Liver (tissue), 8 donors: ENCODE measurements at regions not wholly inside any gene's neighbourhood (a gene's known extent, or its start where the extent isn't known, plus 50 kb on each side); places are given as distances from the start of the nearest gene placed in this dataset.

Experiments used
- DNase-seq: peaks from one replicate; pipeline ENCODE4 v3.0.0-alpha.2; 2017; ENCODE audit warnings: low spot score
- H3K27ac ChIP-seq, 2 donors: one replicate each; pipeline ENCODE4 v1.7.0; 2013; ENCODE audit warnings: inconsistent platforms in 2 of 2, low read length in 2 of 2, control low read depth in 1 of 2, low read depth in 1 of 2, mild to moderate bottlenecking in 1 of 2
- H3K27me3 ChIP-seq, 4 donors: one replicate each; pipeline versions ENCODE4 v1.6.1 to v1.7.0; 2013; ENCODE audit warnings: low read length in 3 of 4, inconsistent platforms in 1 of 4, mild to moderate bottlenecking in 1 of 4, moderate library complexity in 1 of 4; ENCODE audit not compliant: control insufficient read depth in 4 of 4, insufficient read depth in 4 of 4
- H3K36me3 ChIP-seq, 4 donors: one replicate each; pipeline versions ENCODE4 v1.6.1 to v1.7.0; 2013; ENCODE audit warnings: low read length in 3 of 4, mild to moderate bottlenecking in 3 of 4, low read depth in 1 of 4, moderate library complexity in 1 of 4; ENCODE audit not compliant: control insufficient read depth in 4 of 4, insufficient read depth in 3 of 4
- H3K4me1 ChIP-seq, 4 donors: one replicate each; pipeline versions ENCODE4 v1.6.1 to v1.7.0; 2013; ENCODE audit warnings: low read length in 3 of 4, mild to moderate bottlenecking in 3 of 4, moderate library complexity in 1 of 4; ENCODE audit not compliant: control insufficient read depth in 4 of 4, insufficient read depth in 4 of 4
- H3K4me3 ChIP-seq, 3 donors: one replicate each; pipeline versions ENCODE4 v1.6.1 to v1.7.0; 2013; ENCODE audit warnings: low read length in 3 of 3, control low read depth in 1 of 3, low read depth in 1 of 3, mild to moderate bottlenecking in 1 of 3
- H3K9ac ChIP-seq, 2 donors: one replicate each; pipeline ENCODE4 v1.7.0; 2013; ENCODE audit warnings: low read length in 2 of 2, mild to moderate bottlenecking in 2 of 2, moderate library complexity in 2 of 2, control low read depth in 1 of 2, low read depth in 1 of 2
- H3K9me3 ChIP-seq, 4 donors: one replicate each; pipeline versions ENCODE4 v1.6.1 to v1.7.0; 2013; ENCODE audit warnings: low read length in 3 of 4; ENCODE audit not compliant: control insufficient read depth in 4 of 4
- ATF3 ChIP-seq: IDR thresholded peaks from 2 replicates; pipeline ENCODE4 v1.6.1; 2016; ENCODE audit warnings: antibody characterized with exemption
- CTCF ChIP-seq: fragments of 150-350 bp; IDR thresholded peaks from 2 replicates; pipeline ENCODE4 v1.5.1; 2017; ENCODE audit warnings: improper control_type of control experiment, low read depth, low read length; ENCODE audit not compliant: missing input control
- EGR1 ChIP-seq, 2 donors: IDR thresholded peaks; 2 replicates each; pipeline ENCODE4 v1.6.1; 2016 to 2018; ENCODE audit warnings: antibody characterized with exemption in 2 of 2, low read depth in 2 of 2
- FOXA1 ChIP-seq: IDR thresholded peaks from 2 replicates; pipeline ENCODE4 v1.6.1; 2016; ENCODE audit warnings: antibody characterized with exemption
- FOXA2 ChIP-seq: IDR thresholded peaks from 2 replicates; pipeline ENCODE4 v1.6.1; 2016; ENCODE audit warnings: antibody characterized with exemption
- HNF4A ChIP-seq, 2 donors: conservative IDR thresholded peaks; 2 replicates each; pipeline ENCODE4 v1.6.1; 2016; ENCODE audit warnings: antibody characterized with exemption in 2 of 2, mild to moderate bottlenecking in 2 of 2
- JUND ChIP-seq, 2 donors: IDR thresholded peaks; 2 replicates each; pipeline ENCODE4 v1.6.1; 2016; ENCODE audit warnings: antibody characterized with exemption in 2 of 2
- NR2F2 ChIP-seq: IDR thresholded peaks from 2 replicates; pipeline ENCODE4 v1.6.1; 2016; ENCODE audit warnings: antibody characterized with exemption
- RAD21 ChIP-seq, 2 donors: IDR thresholded peaks; 2 replicates each; pipeline ENCODE4 v1.6.1; 2016; ENCODE audit warnings: antibody characterized with exemption in 2 of 2, mild to moderate bottlenecking in 2 of 2
- RXRA ChIP-seq, 2 donors: IDR thresholded peaks; 2 replicates each; pipeline ENCODE4 v1.6.1; 2017 to 2018; ENCODE audit warnings: antibody characterized with exemption in 2 of 2, mild to moderate bottlenecking in 1 of 2
- SP1 ChIP-seq: IDR thresholded peaks from 2 replicates; pipeline ENCODE4 v1.6.1; 2018; ENCODE audit warnings: antibody characterized with exemption, mild to moderate bottlenecking
- TAF1 ChIP-seq: conservative IDR thresholded peaks from 2 replicates; pipeline ENCODE4 v1.6.1; 2016; ENCODE audit warnings: antibody characterized with exemption, mild to moderate bottlenecking
- ZBTB33 ChIP-seq: IDR thresholded peaks from 2 replicates; pipeline ENCODE4 v1.6.1; 2016; ENCODE audit warnings: antibody characterized with exemption
- WGBS: extraction: QIAGEN DNeasy Blood & Tissue Kit; methylation state at CpG from one replicate; pipeline ENCODE4 v1.1.7; 2013; 5-methylcytosine and 5-hydroxymethylcytosine counted together
- TF ChIP-seq, protein P1 (sequence below): IDR thresholded peaks from 2 replicates; pipeline ENCODE4 v1.6.1; 2016; ENCODE audit warnings: antibody characterized with exemption
- TF ChIP-seq, protein P2 (sequence below): IDR thresholded peaks from 2 replicates; pipeline ENCODE4 v1.6.1; 2016; ENCODE audit warnings: antibody characterized with exemption, mild to moderate bottlenecking
- donor health status: healthy.
- donor health status: healthy.
- donor health status: healthy.
- donor health status: healthy.
- donor health status: healthy.

- Histone ChIP-seq H3K9ac (no peak overlapping the region), H3K4me1 (no peaks in the 10 kb centered on the region), H3K27ac (no peak overlapping the region), H3K36me3 (no peaks in the 10 kb centered on the region), H3K9me3 (no peaks in the 10 kb centered on the region), H3K27me3 (peaks cover 0 to 4% (median 0%) of the 10 kb centered on the region in 4 donors), H3K4me3 (no peak overlapping the region)
- TF ChIP-seq SP1 (no peak), ATF3 (no peak), EGR1 (IDR thresholded peaks at IDR 0.05; ENCODE audit: low read depth in 2 of 2) (no peak), TAF1 (no peak), JUND (IDR thresholded peaks at IDR 0.05) (no peak), HNF4A (conservative IDR thresholded peaks at IDR 0.05) (no peak), RAD21 (IDR thresholded peaks at IDR 0.05) (no peak), NR2F2 (no peak), FOXA1 (no peak), RXRA (IDR thresholded peaks at IDR 0.05) (no peak), ZBTB33 (no peak), FOXA2 (no peak)
- TF ChIP-seq, protein P1, sequence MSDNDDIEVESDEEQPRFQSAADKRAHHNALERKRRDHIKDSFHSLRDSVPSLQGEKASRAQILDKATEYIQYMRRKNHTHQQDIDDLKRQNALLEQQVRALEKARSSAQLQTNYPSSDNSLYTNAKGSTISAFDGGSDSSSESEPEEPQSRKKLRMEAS: no peak
- TF ChIP-seq, protein P2, sequence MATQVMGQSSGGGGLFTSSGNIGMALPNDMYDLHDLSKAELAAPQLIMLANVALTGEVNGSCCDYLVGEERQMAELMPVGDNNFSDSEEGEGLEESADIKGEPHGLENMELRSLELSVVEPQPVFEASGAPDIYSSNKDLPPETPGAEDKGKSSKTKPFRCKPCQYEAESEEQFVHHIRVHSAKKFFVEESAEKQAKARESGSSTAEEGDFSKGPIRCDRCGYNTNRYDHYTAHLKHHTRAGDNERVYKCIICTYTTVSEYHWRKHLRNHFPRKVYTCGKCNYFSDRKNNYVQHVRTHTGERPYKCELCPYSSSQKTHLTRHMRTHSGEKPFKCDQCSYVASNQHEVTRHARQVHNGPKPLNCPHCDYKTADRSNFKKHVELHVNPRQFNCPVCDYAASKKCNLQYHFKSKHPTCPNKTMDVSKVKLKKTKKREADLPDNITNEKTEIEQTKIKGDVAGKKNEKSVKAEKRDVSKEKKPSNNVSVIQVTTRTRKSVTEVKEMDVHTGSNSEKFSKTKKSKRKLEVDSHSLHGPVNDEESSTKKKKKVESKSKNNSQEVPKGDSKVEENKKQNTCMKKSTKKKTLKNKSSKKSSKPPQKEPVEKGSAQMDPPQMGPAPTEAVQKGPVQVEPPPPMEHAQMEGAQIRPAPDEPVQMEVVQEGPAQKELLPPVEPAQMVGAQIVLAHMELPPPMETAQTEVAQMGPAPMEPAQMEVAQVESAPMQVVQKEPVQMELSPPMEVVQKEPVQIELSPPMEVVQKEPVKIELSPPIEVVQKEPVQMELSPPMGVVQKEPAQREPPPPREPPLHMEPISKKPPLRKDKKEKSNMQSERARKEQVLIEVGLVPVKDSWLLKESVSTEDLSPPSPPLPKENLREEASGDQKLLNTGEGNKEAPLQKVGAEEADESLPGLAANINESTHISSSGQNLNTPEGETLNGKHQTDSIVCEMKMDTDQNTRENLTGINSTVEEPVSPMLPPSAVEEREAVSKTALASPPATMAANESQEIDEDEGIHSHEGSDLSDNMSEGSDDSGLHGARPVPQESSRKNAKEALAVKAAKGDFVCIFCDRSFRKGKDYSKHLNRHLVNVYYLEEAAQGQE: no peak
- DNase-seq: no peak
- 95% methylated on average over 17 of the region's 17 CpGs for WGBS
These were observed 57.1 kb upstream of the OTOS start for GRCh38 chr2:240197462-240198139.

- no peak overlapping the region for H3K9ac ChIP-seq
These were observed 57.8 kb upstream of the OTOS start for GRCh38 chr2:240198226-240198625.

More at GRCh38 chr2:240198226-240198625, 57.8 kb upstream of the OTOS start:
- TF ChIP-seq TAF1 (no peak), EGR1 (IDR thresholded peaks at IDR 0.05; ENCODE audit: low read depth in 2 of 2) (no peak), RAD21 (IDR thresholded peaks at IDR 0.05) (no peak), SP1 (no peak), CTCF (no peak), JUND (IDR thresholded peaks at IDR 0.05) (no peak), FOXA2 (no peak), FOXA1 (no peak), HNF4A (conservative IDR thresholded peaks at IDR 0.05) (no peak), RXRA (IDR thresholded peaks at IDR 0.05) (no peak)
- TF ChIP-seq, protein P1: no peak
- 94% methylated on average over 6 of the region's 6 CpGs for WGBS
- Histone ChIP-seq H3K36me3 (no peaks in the 10 kb centered on the region), H3K9me3 (no peaks in the 10 kb centered on the region), H3K27ac (no peak overlapping the region), H3K4me1 (no peaks in the 10 kb centered on the region), H3K27me3 (peaks cover 0 to 2% (median 0%) of the 10 kb centered on the region in 4 donors), H3K4me3 (no peak overlapping the region)
- DNase-seq: no peak
